AG04450 (cell line): ENCODE measurements at regions not wholly inside any gene's neighbourhood (a gene's known extent, or its start where the extent isn't known, plus 50 kb on each side); places are given as distances from the start of the nearest gene placed in this dataset.

Experiments
- CTCF ChIA-PET: fragments of 300-600, 350-600 bp; formaldehyde crosslinking; extraction: SDS; loops from one replicate; lab custom pipeline; 2022; ENCODE audit warnings: antibody characterized with exemption, inconsistent platforms; lab: Charles Lee
- POLR2A ChIA-PET: fragments of 350-600 bp; formaldehyde crosslinking; extraction: SDS; loops from one replicate; lab custom pipeline; 2021; ENCODE audit warnings: antibody characterized with exemption, inconsistent platforms; lab: Yijun Ruan, JAX
- DNase-seq: peaks from one replicate; pipeline ENCODE4 v3.0.0-alpha.2; 2011; ENCODE audit warnings: low read depth, low spot score
- H3K27ac ChIP-seq: one replicate; pipeline ENCODE4 v1.5.1; 2012; ENCODE audit warnings: low read depth, low read length, control low read depth
- H3K27me3 ChIP-seq: one replicate; pipeline ENCODE4 v1.6.0; 2012; ENCODE audit warnings: low read length; ENCODE audit not compliant: control insufficient read depth, insufficient read depth
- H3K4me3 ChIP-seq: 2 replicates; pipeline ENCODE4 v1.5.1; 2011; ENCODE audit warnings: mild to moderate bottlenecking, low read depth, low read length, control low read depth
- H3K9me3 ChIP-seq: 2 replicates; pipeline ENCODE4 v1.5.1; 2012; ENCODE audit warnings: low read length; ENCODE audit not compliant: control insufficient read depth, insufficient read depth
- TF ChIP-seq, protein P1 (sequence below): IDR thresholded peaks from 2 replicates; pipeline ENCODE4 v1.5.1; 2011; ENCODE audit warnings: low read depth, low read length, control low read depth, inconsistent platforms

- ChIA-PET POLR2A (no interaction called here), CTCF (no interaction called here)
- no peak for DNase-seq
- H3K27me3 ChIP-seq: no peaks in the 10 kb centered on the region
- no peak overlapping the region for H3K27ac ChIP-seq
- H3K4me3 ChIP-seq: no peak overlapping the region
- no peaks in the 10 kb centered on the region for H3K9me3 ChIP-seq
- TF ChIP-seq, protein P1, sequence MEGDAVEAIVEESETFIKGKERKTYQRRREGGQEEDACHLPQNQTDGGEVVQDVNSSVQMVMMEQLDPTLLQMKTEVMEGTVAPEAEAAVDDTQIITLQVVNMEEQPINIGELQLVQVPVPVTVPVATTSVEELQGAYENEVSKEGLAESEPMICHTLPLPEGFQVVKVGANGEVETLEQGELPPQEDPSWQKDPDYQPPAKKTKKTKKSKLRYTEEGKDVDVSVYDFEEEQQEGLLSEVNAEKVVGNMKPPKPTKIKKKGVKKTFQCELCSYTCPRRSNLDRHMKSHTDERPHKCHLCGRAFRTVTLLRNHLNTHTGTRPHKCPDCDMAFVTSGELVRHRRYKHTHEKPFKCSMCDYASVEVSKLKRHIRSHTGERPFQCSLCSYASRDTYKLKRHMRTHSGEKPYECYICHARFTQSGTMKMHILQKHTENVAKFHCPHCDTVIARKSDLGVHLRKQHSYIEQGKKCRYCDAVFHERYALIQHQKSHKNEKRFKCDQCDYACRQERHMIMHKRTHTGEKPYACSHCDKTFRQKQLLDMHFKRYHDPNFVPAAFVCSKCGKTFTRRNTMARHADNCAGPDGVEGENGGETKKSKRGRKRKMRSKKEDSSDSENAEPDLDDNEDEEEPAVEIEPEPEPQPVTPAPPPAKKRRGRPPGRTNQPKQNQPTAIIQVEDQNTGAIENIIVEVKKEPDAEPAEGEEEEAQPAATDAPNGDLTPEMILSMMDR: no peak
Measured at GRCh38 chr18:41693008-41693407, 262.0 kb upstream of the PIK3C3 start.

DNA sequence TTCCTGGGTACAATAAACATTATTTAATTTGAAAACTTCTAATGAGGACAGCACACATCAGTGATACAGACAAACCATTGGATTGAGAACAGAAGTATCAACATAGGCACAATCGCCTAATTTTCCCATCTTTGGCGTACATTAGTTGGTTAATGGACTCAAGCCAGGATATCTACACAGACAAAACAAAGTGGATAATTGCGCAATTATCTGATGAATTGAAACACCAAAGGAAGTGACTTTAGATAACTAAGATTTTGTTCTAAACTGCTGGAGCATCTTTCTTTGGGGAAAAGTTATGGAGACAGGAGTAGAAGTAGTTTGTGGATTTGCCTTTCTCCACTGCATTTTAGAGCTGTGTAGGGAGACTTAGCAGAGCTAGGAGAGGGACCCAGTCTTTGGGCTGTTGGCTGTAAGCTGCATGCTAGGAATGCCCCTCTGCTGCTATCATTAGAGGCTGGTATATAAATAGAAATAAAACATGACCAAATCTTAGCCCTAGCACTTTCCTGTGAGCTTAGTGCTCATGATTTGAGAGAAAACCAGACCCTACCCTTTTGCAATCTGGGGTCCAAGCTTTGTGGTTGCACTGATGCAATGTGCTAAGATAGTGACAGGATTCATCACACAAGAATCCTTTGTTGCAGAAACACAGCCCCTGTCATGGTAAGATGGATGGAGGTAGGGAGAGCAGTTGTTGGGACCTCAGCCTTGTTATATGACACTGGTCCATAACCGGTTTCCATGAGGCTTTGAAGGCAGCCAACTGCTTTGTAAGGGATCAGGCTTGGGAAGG is 264.5 kb upstream of the PIK3C3 start:
- Histone ChIP-seq H3K9me3 (no peaks in the 10 kb centered on the region), H3K4me3 (no peak overlapping the region), H3K27ac (no peak overlapping the region), H3K27me3 (no peaks in the 10 kb centered on the region)
- TF ChIP-seq, protein P1: no peak
- ChIA-PET CTCF (no interaction called here), POLR2A (no interaction called here)
- DNase-seq: no peak

DNA sequence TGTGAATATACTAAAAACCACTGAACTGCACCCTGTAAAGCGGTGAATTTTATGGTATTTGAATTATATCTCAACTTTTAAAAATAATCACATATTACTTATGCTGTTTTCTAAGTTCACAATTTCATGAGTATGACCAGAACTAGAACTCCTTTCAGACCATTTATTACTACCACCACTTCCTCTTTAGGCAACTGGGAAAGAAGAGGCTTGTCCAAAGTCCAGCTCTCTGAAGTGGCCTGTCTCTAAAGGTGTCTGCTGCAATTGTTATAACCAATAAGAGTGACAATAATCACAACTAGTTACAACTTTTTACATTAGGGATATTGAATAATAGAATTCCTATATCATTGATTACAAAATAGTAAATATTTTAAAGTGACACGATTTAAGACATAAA is 267.9 kb upstream of the PIK3C3 start:
- DNase-seq: no peak
- TF ChIP-seq, protein P1: no peak
- no peak overlapping the region for H3K4me3 ChIP-seq
- no peaks in the 10 kb centered on the region for H3K9me3 ChIP-seq
- ChIA-PET POLR2A (no interaction called here), CTCF (no interaction called here)
- H3K27ac ChIP-seq: no peak overlapping the region
- H3K27me3 ChIP-seq: no peaks in the 10 kb centered on the region

- no peak overlapping the region for H3K4me3 ChIP-seq
- POLR2A ChIA-PET: interaction anchor here (0.6 kb wide), 1 partner anchor 30 kb away, joined by 4 read pairs; no protein-coding TSS in a partner anchor
- DNase-seq: no peak
- H3K27ac ChIP-seq: no peak overlapping the region
- no peaks in the 10 kb centered on the region for H3K9me3 ChIP-seq
- TF ChIP-seq, protein P1: no peak
- CTCF ChIA-PET: interaction anchor here (0.6 to 0.7 kb wide), 2 partner anchors 13 to 223 kb away, joined by 3 to 8 read pairs; no protein-coding TSS in a partner anchor
- no peaks in the 10 kb centered on the region for H3K27me3 ChIP-seq
Measured at GRCh38 chr18:41681138-41681880, 273.7 kb upstream of the PIK3C3 start.

- no peak overlapping the region for H3K4me3 ChIP-seq
- H3K27ac ChIP-seq: no peak overlapping the region
- TF ChIP-seq, protein P1: no peak
- POLR2A ChIA-PET: no interaction called here
- DNase-seq: no peak
- no peaks in the 10 kb centered on the region for H3K27me3 ChIP-seq
- CTCF ChIA-PET: no interaction called here
- no peaks in the 10 kb centered on the region for H3K9me3 ChIP-seq
Measured at GRCh38 chr18:41674506-41674905, 280.5 kb upstream of the PIK3C3 start.
